22Rv1 (cell line): ENCODE measurements at regions not wholly inside any gene's neighbourhood (a gene's known extent, or its start where the extent isn't known, plus 50 kb on each side); places are given as distances from the start of the nearest gene placed in this dataset.

Source experiments
- H3K27ac ChIP-seq: fragments of 450-650 bp; 2 replicates; pipeline ENCODE4 v1.5.1; 2017
- CTCF ChIP-seq: fragments of 450-650 bp; IDR thresholded peaks from 2 replicates; pipeline ENCODE4 v1.5.1; 2017; ENCODE audit warnings: mild to moderate bottlenecking
- ZFX ChIP-seq: fragments of 450-650 bp; IDR thresholded peaks from 2 replicates; pipeline ENCODE4 v1.6.1; 2017; ENCODE audit warnings: antibody characterized with exemption, borderline replicate concordance

DNA sequence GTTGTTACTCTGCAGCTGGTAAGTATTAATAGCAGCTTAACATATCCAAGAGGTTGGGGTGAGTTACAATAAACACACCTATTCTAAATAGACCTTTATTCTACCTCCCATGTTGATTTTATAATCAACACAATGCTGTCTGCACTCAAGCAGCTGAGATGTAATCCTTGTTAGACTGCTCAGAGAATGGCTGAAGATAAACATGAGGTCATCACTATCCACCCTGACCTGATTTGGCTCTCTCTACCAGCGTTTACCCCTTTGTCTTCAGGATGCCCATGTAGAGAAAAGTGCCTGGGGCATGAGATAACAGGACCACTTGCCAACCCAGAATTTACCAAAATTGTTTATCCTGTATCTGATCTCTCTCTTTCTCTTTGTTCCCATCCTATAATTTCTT is 220.7 kb upstream of the DEFB112 start:
- no peak overlapping the region for H3K27ac ChIP-seq
- TF ChIP-seq ZFX (no peak), CTCF (no peak)

DNA sequence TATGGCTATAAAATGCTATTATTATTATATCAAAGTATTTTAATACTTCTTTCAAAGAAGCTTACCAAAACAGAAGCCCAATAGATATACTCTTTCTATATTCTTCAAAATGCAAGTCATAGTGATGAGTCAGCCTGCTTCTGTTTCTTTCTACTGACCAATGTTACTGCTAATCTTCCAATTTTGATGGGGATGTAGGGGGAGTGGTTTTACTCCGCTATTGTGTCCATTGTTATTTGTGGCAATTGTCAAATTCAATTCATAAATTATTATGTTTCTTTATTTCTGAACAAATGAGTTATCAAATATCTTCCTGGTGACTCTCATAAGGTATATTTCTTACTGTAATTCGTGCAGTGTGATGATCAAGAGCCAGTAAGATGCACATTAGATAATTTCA is 221.5 kb upstream of the DEFB112 start:
- H3K27ac ChIP-seq = no peak overlapping the region
- no peak for TF ChIP-seq CTCF
- TF ChIP-seq ZFX = no peak

GRCh38 chr6:50271817-50272216 is 222.1 kb upstream of the DEFB112 start:
- TF ChIP-seq ZFX (no peak), CTCF (no peak)
- H3K27ac ChIP-seq = no peak overlapping the region

DNA sequence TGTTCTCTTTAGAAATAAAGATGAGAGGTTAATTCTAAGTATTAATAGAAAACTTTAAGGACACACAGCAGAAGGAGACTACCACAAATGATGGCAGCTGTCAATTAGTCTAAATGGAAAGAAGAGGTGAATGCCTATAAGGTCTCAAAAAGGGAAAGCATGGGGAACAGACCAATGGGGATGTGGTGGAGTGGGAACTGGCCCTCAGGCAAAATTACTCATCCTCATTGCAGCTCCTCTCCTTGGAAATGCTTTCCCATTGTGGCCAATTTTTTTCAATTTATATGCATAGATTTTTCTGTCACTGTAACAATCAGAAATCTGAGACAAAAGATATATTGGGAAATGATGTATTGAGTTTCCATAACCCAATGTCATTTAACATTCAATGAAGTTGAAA is 222.9 kb upstream of the DEFB112 start:
- no peak overlapping the region for H3K27ac ChIP-seq
- TF ChIP-seq ZFX (no peak), CTCF (no peak)

- H3K27ac ChIP-seq = no peak overlapping the region
- TF ChIP-seq CTCF (no peak), ZFX (no peak)
Measured at GRCh38 chr6:50276771-50277261, 227.1 kb upstream of the DEFB112 start.

GRCh38 chr6:50277774-50278173 is 228.0 kb upstream of the DEFB112 start:
- no peak for TF ChIP-seq ZFX
- no peak for TF ChIP-seq CTCF

GRCh38 chr6:50278663-50279062 is 228.9 kb upstream of the DEFB112 start:
- TF ChIP-seq CTCF (no peak), ZFX (no peak)
- H3K27ac ChIP-seq = no peak overlapping the region

More at GRCh38 chr6:50277774-50278173, 228.0 kb upstream of the DEFB112 start:
- H3K27ac ChIP-seq = no peak overlapping the region
